GM23338 (cell line): ENCODE measurements at regions not wholly inside any gene's neighbourhood (a gene's known extent, or its start where the extent isn't known, plus 50 kb on each side); places are given as distances from the start of the nearest gene placed in this dataset.

Experiments
- ATAC-seq: fragments of 200-7000 bp; cut with Tn5 transposase; 3 replicates; pipeline ENCODE4 v1.9.1; 2020
- DNase-seq: peaks from one replicate; pipeline ENCODE4 v3.0.0-alpha.2; 2015; ENCODE audit warnings: low spot score
- H2AFZ ChIP-seq: fragments of 200-600 bp; sonication (generic); 2 replicates; pipeline ENCODE4 v1.8.0; 2016; ENCODE audit warnings: antibody characterized with exemption, mild to moderate bottlenecking, moderate library complexity
- H3F3A ChIP-seq: fragments of 200-600 bp; sonication (generic); replicated peaks from 2 replicates; pipeline ENCODE4 v1.8.0; 2017; ENCODE audit warnings: antibody characterized with exemption, mixed run types, low read depth
- H3K27ac ChIP-seq: fragments of 200-600 bp; sonication (generic); 2 replicates; pipeline ENCODE4 v1.6.1; 2016; ENCODE audit warnings: low read depth
- H3K27me3 ChIP-seq: fragments of 200-600 bp; sonication (generic); 2 replicates; pipeline ENCODE4 v1.8.0; 2016; ENCODE audit warnings: mild to moderate bottlenecking, mixed run types, moderate library complexity; ENCODE audit not compliant: insufficient read depth
- H3K36me3 ChIP-seq: fragments of 200-600 bp; sonication (generic); 2 replicates; pipeline ENCODE4 v1.8.0; 2016; ENCODE audit warnings: mild to moderate bottlenecking; ENCODE audit not compliant: insufficient read depth
- H3K4me1 ChIP-seq: fragments of 200-600 bp; sonication (generic); 2 replicates; pipeline ENCODE4 v1.8.0; 2016; ENCODE audit warnings: mild to moderate bottlenecking, moderate library complexity; ENCODE audit not compliant: insufficient read depth
- H3K4me2 ChIP-seq: fragments of 200-600 bp; sonication (generic); 2 replicates; pipeline ENCODE4 v1.7.1; 2017; ENCODE audit warnings: mixed run types
- H3K4me3 ChIP-seq: fragments of 200-600 bp; sonication (generic); 2 replicates; pipeline ENCODE4 v1.6.1; 2016; ENCODE audit warnings: mixed run types
- H3K79me2 ChIP-seq: fragments of 200-600 bp; sonication (generic); replicated peaks from 2 replicates; pipeline ENCODE4 v1.8.0; 2017; ENCODE audit warnings: mild to moderate bottlenecking; ENCODE audit not compliant: insufficient read depth
- H3K9me2 ChIP-seq: fragments of 200-600 bp; sonication (generic); 2 replicates; pipeline ENCODE4 v1.8.0; 2017; ENCODE audit not compliant: insufficient read depth
- H4K20me1 ChIP-seq: fragments of 200-600 bp; sonication (generic); replicated peaks from 2 replicates; pipeline ENCODE4 v1.8.0; 2017; ENCODE audit warnings: mild to moderate bottlenecking; ENCODE audit not compliant: insufficient read depth
- H3K27ac Mint-ChIP-seq: 2 replicates; pipeline ENCODE4 v1.8.0; 2020; ENCODE audit warnings: inconsistent platforms, mild to moderate bottlenecking, moderate library complexity, mixed read lengths
- H3K27me3 Mint-ChIP-seq: 3 replicates; pipeline ENCODE4 v1.8.0; 2022; ENCODE audit warnings: low read depth, mild to moderate bottlenecking, moderate library complexity, mixed read lengths, inconsistent platforms; ENCODE audit not compliant: insufficient read depth, poor library complexity
- H3K36me3 Mint-ChIP-seq: 3 replicates; pipeline ENCODE4 v1.8.0; 2021; ENCODE audit warnings: low read depth, mild to moderate bottlenecking, inconsistent platforms, moderate library complexity, mixed read lengths
- H3K4me1 Mint-ChIP-seq: 3 replicates; pipeline ENCODE4 v1.8.0; 2020; ENCODE audit warnings: mild to moderate bottlenecking, inconsistent platforms, mixed read lengths
- H3K4me3 Mint-ChIP-seq: 3 replicates; pipeline ENCODE4 v1.8.0; 2021; ENCODE audit warnings: moderate library complexity, mild to moderate bottlenecking, inconsistent platforms, mixed read lengths
- H3K9me3 Mint-ChIP-seq: 3 replicates; pipeline ENCODE4 v1.8.0; 2020; ENCODE audit warnings: moderate library complexity, mild to moderate bottlenecking, inconsistent platforms, mixed read lengths
- CREB1 ChIP-seq: fragments of 250-450 bp; sonication (Bioruptor Pico); IDR thresholded peaks from 2 replicates; pipeline ENCODE4 v1.5.0; 2020; ENCODE audit warnings: low read depth, mild to moderate bottlenecking, moderate library complexity
- CTCF ChIP-seq, 2 experiments: fragments of 200-600 bp in 1 of 2; sonication (generic) in 1 of 2; conservative IDR thresholded peaks; 2 replicates each; pipeline versions ENCODE4 v1.5.1 to v1.6.1; 2016 to 2017; ENCODE audit warnings: antibody characterized with exemption in 2 of 2, low read depth in 2 of 2, mild to moderate bottlenecking in 2 of 2, moderate library complexity in 1 of 2
- EZH2 ChIP-seq: fragments of 200-600 bp; sonication (generic); IDR thresholded peaks from one replicate; pipeline ENCODE4 v1.8.0; 2017; ENCODE audit warnings: antibody characterized with exemption, mild to moderate bottlenecking, low read depth; ENCODE audit not compliant: unreplicated experiment
- EZH2phosphoT487 ChIP-seq: fragments of 200-600 bp; sonication (generic); IDR thresholded peaks from one replicate; pipeline ENCODE4 v1.8.1; 2018; ENCODE audit warnings: antibody characterized with exemption; ENCODE audit not compliant: unreplicated experiment
- JUNB ChIP-seq: IDR thresholded peaks from one replicate; pipeline ENCODE4 v1.6.1; 2016; ENCODE audit warnings: antibody characterized with exemption; ENCODE audit not compliant: unreplicated experiment
- NANOG ChIP-seq: IDR thresholded peaks from 2 replicates; pipeline ENCODE4 v1.6.1; 2016; ENCODE audit warnings: antibody characterized with exemption, borderline replicate concordance
- POLR2AphosphoS5 ChIP-seq: IDR thresholded peaks from 2 replicates; pipeline ENCODE4 v1.6.1; 2016; ENCODE audit warnings: antibody characterized with exemption, low read depth
- STAT1 ChIP-seq: IDR thresholded peaks from one replicate; pipeline ENCODE4 v1.6.1; 2016; ENCODE audit warnings: antibody characterized with exemption; ENCODE audit not compliant: unreplicated experiment
- ZNF114 ChIP-seq: fragments of 250-450 bp; sonication (Bioruptor Pico); IDR thresholded peaks from 2 replicates; pipeline ENCODE4 v1.5.0; 2020; ENCODE audit warnings: mild to moderate bottlenecking, moderate library complexity
- ZNF331 ChIP-seq: fragments of 250-450 bp; sonication (Bioruptor Pico); IDR thresholded peaks from 2 replicates; pipeline ENCODE4 v1.5.0; 2020; ENCODE audit warnings: low read depth, mild to moderate bottlenecking, moderate library complexity
- TF ChIP-seq, protein P1 (sequence below): fragments of 250-450 bp; sonication (Bioruptor Pico); IDR thresholded peaks from 2 replicates; pipeline ENCODE4 v1.5.0; 2020; ENCODE audit warnings: mild to moderate bottlenecking, moderate library complexity
- TF ChIP-seq, protein P2 (sequence below): IDR thresholded peaks from 2 replicates; pipeline ENCODE4 v1.6.1; 2016; ENCODE audit warnings: antibody characterized with exemption
- TF ChIP-seq, protein P3 (sequence below): IDR thresholded peaks from one replicate; pipeline ENCODE4 v1.6.1; 2018; ENCODE audit warnings: antibody characterized with exemption; ENCODE audit not compliant: unreplicated experiment

DNA sequence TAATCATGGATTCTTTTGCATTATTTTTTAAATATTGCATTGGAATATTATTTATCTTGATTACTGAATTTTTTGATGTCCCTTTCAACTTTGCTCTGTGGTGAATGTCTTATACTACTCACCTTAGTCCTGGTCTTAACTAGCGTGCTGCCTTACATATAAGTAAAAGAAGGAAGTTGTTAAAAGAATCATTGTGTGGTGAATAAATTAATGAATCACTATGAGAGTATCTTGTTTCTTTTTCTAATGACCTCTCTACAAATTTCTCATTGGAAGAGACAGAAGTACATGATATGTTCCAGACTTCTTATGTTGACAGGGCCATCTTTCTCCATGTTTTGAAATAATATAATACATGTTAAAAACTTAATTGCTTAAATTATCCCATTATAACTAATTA is 432.6 kb upstream of the MMADHC start:
- H3K36me3 Mint-ChIP-seq, result no peaks in the 10 kb centered on the region
- H3K27me3 Mint-ChIP-seq, result no peaks in the 10 kb centered on the region
- Histone ChIP-seq H3F3A (no peaks in the 10 kb centered on the region), H3K36me3 (no peaks in the 10 kb centered on the region), H3K4me3 (no peak overlapping the region), H3K9me2 (no peaks in the 10 kb centered on the region), H4K20me1 (no peaks in the 10 kb centered on the region), H3K27me3 (no peaks in the 10 kb centered on the region), H3K79me2 (no peaks in the 10 kb centered on the region), H3K4me2 (no peak overlapping the region), H3K4me1 (peaks cover 6% of the 10 kb centered on the region; the same call in 1 of the 2 replicates), H3K27ac (no peak overlapping the region), H2AFZ (no peak overlapping the region)
- no peak for DNase-seq
- H3K27ac Mint-ChIP-seq, result no peak overlapping the region
- H3K4me1 Mint-ChIP-seq, result peaks cover 20% of the 10 kb centered on the region
- ATAC-seq, result no peak
- H3K4me3 Mint-ChIP-seq, result no peak overlapping the region
- TF ChIP-seq EZH2 (no peak), NANOG (no peak), ZNF114 (no peak), ZNF331 (CRISPR knock-in tag) (no peak), CTCF (conservative IDR thresholded peaks at IDR 0.05; ENCODE audit: low read depth in 2 of 2) (no peak), POLR2AphosphoS5 (no peak), JUNB (no peak), STAT1 (no peak), EZH2phosphoT487 (no peak), CREB1 (CRISPR knock-in tag) (no peak)
- TF ChIP-seq, protein P1, sequence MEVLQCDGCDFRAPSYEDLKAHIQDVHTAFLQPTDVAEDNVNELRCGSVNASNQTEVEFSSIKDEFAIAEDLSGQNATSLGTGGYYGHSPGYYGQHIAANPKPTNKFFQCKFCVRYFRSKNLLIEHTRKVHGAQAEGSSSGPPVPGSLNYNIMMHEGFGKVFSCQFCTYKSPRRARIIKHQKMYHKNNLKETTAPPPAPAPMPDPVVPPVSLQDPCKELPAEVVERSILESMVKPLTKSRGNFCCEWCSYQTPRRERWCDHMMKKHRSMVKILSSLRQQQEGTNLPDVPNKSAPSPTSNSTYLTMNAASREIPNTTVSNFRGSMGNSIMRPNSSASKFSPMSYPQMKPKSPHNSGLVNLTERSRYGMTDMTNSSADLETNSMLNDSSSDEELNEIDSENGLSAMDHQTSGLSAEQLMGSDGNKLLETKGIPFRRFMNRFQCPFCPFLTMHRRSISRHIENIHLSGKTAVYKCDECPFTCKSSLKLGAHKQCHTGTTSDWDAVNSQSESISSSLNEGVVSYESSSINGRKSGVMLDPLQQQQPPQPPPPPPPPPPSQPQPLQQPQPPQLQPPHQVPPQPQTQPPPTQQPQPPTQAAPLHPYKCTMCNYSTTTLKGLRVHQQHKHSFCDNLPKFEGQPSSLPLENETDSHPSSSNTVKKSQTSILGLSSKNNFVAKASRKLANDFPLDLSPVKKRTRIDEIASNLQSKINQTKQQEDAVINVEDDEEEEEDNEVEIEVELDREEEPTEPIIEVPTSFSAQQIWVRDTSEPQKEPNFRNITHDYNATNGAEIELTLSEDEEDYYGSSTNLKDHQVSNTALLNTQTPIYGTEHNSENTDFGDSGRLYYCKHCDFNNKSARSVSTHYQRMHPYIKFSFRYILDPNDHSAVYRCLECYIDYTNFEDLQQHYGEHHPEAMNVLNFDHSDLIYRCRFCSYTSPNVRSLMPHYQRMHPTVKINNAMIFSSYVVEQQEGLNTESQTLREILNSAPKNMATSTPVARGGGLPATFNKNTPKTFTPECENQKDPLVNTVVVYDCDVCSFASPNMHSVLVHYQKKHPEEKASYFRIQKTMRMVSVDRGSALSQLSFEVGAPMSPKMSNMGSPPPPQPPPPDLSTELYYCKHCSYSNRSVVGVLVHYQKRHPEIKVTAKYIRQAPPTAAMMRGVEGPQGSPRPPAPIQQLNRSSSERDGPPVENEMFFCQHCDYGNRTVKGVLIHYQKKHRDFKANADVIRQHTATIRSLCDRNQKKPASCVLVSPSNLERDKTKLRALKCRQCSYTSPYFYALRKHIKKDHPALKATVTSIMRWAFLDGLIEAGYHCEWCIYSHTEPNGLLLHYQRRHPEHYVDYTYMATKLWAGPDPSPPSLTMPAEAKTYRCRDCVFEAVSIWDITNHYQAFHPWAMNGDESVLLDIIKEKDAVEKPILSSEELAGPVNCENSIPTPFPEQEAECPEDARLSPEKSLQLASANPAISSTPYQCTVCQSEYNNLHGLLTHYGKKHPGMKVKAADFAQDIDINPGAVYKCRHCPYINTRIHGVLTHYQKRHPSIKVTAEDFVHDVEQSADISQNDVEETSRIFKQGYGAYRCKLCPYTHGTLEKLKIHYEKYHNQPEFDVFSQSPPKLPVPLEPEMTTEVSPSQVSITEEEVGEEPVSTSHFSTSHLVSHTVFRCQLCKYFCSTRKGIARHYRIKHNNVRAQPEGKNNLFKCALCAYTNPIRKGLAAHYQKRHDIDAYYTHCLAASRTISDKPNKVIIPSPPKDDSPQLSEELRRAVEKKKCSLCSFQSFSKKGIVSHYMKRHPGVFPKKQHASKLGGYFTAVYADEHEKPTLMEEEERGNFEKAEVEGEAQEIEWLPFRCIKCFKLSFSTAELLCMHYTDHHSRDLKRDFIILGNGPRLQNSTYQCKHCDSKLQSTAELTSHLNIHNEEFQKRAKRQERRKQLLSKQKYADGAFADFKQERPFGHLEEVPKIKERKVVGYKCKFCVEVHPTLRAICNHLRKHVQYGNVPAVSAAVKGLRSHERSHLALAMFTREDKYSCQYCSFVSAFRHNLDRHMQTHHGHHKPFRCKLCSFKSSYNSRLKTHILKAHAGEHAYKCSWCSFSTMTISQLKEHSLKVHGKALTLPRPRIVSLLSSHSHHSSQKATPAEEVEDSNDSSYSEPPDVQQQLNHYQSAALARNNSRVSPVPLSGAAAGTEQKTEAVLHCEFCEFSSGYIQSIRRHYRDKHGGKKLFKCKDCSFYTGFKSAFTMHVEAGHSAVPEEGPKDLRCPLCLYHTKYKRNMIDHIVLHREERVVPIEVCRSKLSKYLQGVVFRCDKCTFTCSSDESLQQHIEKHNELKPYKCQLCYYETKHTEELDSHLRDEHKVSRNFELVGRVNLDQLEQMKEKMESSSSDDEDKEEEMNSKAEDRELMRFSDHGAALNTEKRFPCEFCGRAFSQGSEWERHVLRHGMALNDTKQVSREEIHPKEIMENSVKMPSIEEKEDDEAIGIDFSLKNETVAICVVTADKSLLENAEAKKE (CRISPR knock-in tag), result no peak
- TF ChIP-seq, protein P2, sequence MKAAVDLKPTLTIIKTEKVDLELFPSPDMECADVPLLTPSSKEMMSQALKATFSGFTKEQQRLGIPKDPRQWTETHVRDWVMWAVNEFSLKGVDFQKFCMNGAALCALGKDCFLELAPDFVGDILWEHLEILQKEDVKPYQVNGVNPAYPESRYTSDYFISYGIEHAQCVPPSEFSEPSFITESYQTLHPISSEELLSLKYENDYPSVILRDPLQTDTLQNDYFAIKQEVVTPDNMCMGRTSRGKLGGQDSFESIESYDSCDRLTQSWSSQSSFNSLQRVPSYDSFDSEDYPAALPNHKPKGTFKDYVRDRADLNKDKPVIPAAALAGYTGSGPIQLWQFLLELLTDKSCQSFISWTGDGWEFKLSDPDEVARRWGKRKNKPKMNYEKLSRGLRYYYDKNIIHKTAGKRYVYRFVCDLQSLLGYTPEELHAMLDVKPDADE, result no peak
- TF ChIP-seq, protein P3, sequence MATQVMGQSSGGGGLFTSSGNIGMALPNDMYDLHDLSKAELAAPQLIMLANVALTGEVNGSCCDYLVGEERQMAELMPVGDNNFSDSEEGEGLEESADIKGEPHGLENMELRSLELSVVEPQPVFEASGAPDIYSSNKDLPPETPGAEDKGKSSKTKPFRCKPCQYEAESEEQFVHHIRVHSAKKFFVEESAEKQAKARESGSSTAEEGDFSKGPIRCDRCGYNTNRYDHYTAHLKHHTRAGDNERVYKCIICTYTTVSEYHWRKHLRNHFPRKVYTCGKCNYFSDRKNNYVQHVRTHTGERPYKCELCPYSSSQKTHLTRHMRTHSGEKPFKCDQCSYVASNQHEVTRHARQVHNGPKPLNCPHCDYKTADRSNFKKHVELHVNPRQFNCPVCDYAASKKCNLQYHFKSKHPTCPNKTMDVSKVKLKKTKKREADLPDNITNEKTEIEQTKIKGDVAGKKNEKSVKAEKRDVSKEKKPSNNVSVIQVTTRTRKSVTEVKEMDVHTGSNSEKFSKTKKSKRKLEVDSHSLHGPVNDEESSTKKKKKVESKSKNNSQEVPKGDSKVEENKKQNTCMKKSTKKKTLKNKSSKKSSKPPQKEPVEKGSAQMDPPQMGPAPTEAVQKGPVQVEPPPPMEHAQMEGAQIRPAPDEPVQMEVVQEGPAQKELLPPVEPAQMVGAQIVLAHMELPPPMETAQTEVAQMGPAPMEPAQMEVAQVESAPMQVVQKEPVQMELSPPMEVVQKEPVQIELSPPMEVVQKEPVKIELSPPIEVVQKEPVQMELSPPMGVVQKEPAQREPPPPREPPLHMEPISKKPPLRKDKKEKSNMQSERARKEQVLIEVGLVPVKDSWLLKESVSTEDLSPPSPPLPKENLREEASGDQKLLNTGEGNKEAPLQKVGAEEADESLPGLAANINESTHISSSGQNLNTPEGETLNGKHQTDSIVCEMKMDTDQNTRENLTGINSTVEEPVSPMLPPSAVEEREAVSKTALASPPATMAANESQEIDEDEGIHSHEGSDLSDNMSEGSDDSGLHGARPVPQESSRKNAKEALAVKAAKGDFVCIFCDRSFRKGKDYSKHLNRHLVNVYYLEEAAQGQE, result no peak
- no peaks in the 10 kb centered on the region for H3K9me3 Mint-ChIP-seq
